ENCODE measurements at regions not wholly inside any gene's neighbourhood (a gene's known extent, or its start where the extent isn't known, plus 50 kb on each side); places are given as distances from the start of the nearest gene placed in this dataset.

DNA sequence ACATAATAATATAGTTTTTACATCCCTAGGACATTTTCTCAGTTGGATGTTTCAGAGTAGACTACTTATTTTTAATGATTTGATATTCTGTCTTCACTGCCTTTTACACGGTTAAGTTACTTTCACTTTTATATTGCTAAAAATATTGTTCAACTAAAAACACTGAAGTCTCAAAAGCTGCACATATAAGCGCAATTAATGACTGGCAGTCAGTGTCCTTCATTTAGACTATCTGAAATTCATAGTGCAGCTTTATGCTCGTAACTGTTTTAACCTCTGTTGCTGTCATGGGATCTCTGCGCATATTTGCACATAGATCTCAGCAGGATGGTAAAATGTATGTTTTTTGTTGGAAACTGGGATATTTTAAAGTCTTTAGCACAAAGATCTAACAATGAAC lies 864.3 kb downstream of the SLITRK6 start:
- H3K4me1 ChIP-seq (ENCODE audit: insufficient read depth): no peaks in the 10 kb centered on the region
- H3K4me3 ChIP-seq: no peak overlapping the region
- DNase-seq: no peak
- no peaks in the 10 kb centered on the region for H3K27me3 ChIP-seq
- TF ChIP-seq, protein P1, sequence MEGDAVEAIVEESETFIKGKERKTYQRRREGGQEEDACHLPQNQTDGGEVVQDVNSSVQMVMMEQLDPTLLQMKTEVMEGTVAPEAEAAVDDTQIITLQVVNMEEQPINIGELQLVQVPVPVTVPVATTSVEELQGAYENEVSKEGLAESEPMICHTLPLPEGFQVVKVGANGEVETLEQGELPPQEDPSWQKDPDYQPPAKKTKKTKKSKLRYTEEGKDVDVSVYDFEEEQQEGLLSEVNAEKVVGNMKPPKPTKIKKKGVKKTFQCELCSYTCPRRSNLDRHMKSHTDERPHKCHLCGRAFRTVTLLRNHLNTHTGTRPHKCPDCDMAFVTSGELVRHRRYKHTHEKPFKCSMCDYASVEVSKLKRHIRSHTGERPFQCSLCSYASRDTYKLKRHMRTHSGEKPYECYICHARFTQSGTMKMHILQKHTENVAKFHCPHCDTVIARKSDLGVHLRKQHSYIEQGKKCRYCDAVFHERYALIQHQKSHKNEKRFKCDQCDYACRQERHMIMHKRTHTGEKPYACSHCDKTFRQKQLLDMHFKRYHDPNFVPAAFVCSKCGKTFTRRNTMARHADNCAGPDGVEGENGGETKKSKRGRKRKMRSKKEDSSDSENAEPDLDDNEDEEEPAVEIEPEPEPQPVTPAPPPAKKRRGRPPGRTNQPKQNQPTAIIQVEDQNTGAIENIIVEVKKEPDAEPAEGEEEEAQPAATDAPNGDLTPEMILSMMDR (IDR thresholded peaks at IDR 0.05): no peak
- no peak for TF ChIP-seq POLR2A (IDR thresholded peaks at IDR 0.05)
- no peak for TF ChIP-seq EP300 (IDR thresholded peaks at IDR 0.05)
- H3K36me3 ChIP-seq: no peaks in the 10 kb centered on the region
- H3K27ac ChIP-seq: no peak overlapping the region
- WGBS, 3 donors: 13 to 16% (median 14%) methylated on average over 4 of the region's 4 CpGs
- H3K9me3 ChIP-seq: no peaks in the 10 kb centered on the region
- intact Hi-C loops (cut with DNase I): no loop called here

DNA sequence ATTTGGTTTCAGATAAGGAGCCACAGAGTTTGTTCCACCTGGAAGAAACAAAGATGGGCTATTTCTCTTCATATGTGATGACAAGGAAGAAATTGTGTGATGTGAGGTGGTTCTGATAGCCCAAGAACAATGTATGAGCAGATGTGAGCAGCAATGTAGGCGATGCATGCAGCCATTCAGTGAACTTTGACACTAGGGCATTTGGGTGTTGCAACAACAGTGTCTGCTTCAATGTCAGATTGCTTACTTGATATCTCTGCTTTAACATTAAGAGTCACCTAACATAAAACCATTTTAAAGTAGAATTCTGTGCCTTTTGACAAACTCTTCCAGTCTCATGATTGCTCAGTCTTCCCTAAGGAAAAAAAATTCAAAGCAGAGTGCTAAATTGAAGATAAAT lies 865.4 kb downstream of the SLITRK6 start:
- Histone ChIP-seq H3K27me3 (no peaks in the 10 kb centered on the region), H3K4me3 (no peak overlapping the region), H3K27ac (no peak overlapping the region), H3K36me3 (no peaks in the 10 kb centered on the region), H3K4me1 (ENCODE audit: insufficient read depth) (no peaks in the 10 kb centered on the region), H3K9me3 (no peaks in the 10 kb centered on the region)
- intact Hi-C loops (cut with DNase I): no loop called here
- DNase-seq: no peak
- 37 to 88% (median 84%) methylated on average over 1 of the region's 1 CpG for WGBS, 3 donors
- TF ChIP-seq POLR2A (IDR thresholded peaks at IDR 0.05) (no peak), EP300 (IDR thresholded peaks at IDR 0.05) (no peak)
- TF ChIP-seq, protein P1 (IDR thresholded peaks at IDR 0.05): no peak

DNA sequence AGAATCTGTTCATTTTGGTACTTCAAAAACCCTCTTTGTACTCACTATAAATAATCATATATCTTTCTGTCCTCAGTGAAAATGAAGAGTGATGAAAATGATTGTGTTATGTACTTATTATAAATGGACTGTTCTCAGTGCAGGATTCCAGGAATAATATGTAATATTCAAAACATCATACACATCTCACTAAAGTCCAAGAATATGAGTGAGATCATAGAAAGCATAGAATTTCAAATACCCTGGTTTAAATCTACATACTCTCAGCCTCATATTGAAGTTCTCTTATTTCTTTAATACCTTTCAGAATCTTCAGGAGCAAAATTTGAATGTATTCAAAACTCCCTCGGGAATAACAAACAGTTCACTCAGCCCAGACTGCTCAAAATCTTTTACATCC lies 868.0 kb downstream of the SLITRK6 start:
- no peak overlapping the region for H3K4me3 ChIP-seq
- intact Hi-C loops (cut with DNase I): no loop called here
- 49 to 61% (median 51%) methylated on average over 1 of the region's 1 CpG for WGBS, 3 donors
- TF ChIP-seq, protein P1 (IDR thresholded peaks at IDR 0.05): no peak
- TF ChIP-seq EP300 (IDR thresholded peaks at IDR 0.05) (no peak), POLR2A (IDR thresholded peaks at IDR 0.05) (no peak)
- no peaks in the 10 kb centered on the region for H3K27me3 ChIP-seq
- no peaks in the 10 kb centered on the region for H3K4me1 ChIP-seq (ENCODE audit: insufficient read depth)
- no peak for DNase-seq
- H3K9me3 ChIP-seq: no peaks in the 10 kb centered on the region
- H3K27ac ChIP-seq: no peak overlapping the region
- H3K36me3 ChIP-seq: no peaks in the 10 kb centered on the region

DNA sequence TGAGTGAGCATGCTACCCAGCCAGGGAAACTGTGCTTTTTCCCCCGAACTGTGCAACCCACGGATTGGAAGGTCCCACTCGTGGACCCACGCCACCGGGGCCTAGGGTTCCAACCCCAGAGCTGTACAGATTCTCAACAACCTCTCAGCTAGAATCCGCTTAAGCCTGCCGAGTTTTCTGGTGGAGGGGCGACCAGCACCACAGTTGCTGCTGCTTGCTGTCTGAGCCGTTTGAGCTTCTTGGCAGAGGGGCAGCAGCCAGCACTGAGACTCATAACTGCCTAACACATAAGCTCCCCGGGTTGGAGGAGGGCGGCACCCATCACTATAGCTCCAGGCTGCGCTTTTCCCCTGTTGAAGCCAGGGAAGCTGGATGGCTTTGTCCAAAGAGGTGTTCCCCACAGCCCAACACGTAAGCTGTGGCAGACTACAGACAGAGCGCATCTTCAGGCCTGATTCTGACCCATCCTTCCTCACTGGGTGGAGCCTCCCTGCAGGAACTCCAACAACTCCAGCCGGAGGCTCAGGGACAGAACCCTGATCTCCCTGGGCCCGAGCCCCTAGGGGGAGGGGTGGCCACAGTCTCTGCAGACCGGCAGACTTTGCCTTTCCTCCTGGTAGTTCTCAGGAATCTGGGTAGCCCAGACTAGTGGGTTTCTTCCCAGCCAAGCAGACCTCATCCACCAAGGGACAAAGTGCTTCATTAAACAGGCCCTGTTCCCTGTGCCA lies 871.6 kb downstream of the SLITRK6 start:
- H3K9me3 ChIP-seq: no peaks in the 10 kb centered on the region
- intact Hi-C loops (cut with DNase I): no loop called here
- no peak overlapping the region for H3K27ac ChIP-seq
- TF ChIP-seq EP300 (IDR thresholded peaks at IDR 0.05) (no peak), POLR2A (IDR thresholded peaks at IDR 0.05) (no peak)
- no peaks in the 10 kb centered on the region for H3K4me1 ChIP-seq (ENCODE audit: insufficient read depth)
- 90 to 95% (median 90%) methylated on average over 17 of the region's 17 CpGs for WGBS, 3 donors
- no peak for DNase-seq
- H3K36me3 ChIP-seq: no peaks in the 10 kb centered on the region
- no peaks in the 10 kb centered on the region for H3K27me3 ChIP-seq
- no peak overlapping the region for H3K4me3 ChIP-seq

DNA sequence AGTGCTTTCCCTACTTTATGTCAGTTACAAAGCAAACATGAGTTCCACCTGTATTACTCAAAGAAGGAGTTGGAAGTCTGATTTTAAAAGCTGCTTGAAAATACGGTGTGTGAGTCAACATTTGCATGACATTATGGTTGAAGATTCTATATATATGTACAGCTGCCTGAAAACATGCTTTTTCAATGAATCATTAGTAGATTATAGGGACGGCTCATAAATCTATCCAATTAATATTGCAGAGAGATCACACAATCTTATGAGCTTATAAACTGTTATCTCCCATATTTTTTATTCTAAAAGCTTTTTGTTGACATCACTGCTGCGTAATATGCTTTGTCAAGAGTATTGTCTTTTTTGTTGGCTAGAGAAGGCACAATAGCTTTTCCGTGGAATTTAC lies 873.8 kb downstream of the SLITRK6 start:
- no peak overlapping the region for H3K4me3 ChIP-seq
- no peak for DNase-seq
- H3K9me3 ChIP-seq: no peaks in the 10 kb centered on the region
- WGBS, 3 donors: 79 to 82% (median 81%) methylated on average over 4 of the region's 4 CpGs
- TF ChIP-seq, protein P1 (IDR thresholded peaks at IDR 0.05): no peak
- no peak overlapping the region for H3K27ac ChIP-seq
- no peaks in the 10 kb centered on the region for H3K27me3 ChIP-seq
- H3K4me1 ChIP-seq (ENCODE audit: insufficient read depth): no peaks in the 10 kb centered on the region
- intact Hi-C loops (cut with DNase I): no loop called here
- no peaks in the 10 kb centered on the region for H3K36me3 ChIP-seq
